ENCODE measurements at regions not wholly inside any gene's neighbourhood (a gene's known extent, or its start where the extent isn't known, plus 50 kb on each side); places are given as distances from the start of the nearest gene placed in this dataset.
"Not testable (repeated sequence)": the region's sequence is repeated elsewhere in the genome, so short reads cannot be mapped to it uniquely, and the experiment has no call there.

DNA sequence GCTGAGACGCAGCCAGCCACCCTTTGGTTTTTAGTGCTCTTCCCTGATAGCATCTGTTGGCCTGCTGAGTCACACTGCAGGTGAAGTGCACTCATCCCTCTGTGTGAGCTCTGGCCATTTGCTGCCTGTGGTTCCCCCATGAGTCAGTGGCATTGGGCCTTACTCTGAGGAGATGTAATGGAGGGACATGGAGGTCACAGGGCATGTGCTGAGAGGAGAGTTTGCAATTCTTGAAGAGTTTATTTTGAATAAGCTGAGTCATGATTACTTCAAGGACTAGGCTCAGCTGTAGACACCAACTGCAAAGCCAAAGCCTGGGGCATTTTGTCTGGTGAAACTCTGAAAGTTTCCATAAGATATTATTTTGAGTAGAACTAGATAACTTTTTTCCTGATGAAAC is 200.3 kb downstream of the BCL2L11 start:
- not testable (repeated sequence) for DNase-seq

DNA sequence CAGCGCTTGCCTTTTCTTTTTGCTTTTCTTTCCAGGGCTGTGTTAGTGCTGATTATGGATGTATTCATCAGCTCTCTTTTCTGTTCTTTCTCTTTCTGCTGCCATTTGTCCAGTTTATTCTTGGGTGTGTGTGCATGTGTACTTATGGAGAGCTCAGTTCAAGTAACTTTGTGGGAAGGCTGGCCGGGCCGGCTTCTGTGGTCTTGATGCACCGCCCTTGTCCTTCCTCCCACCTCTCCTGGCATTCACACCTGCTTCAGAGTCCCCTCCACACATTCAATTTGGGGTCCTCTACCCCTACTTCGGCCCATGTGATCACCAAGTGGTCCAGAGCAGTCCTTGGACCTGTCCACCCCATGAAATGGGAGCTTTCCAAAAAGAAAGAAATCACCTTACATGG is 202.7 kb downstream of the BCL2L11 start:
- not testable (repeated sequence) for DNase-seq

- not testable (repeated sequence) for DNase-seq
Measured at GRCh38 chr2:111327726-111328125, 207.0 kb downstream of the BCL2L11 start.

GRCh38 chr2:111329309-111329708 is 208.6 kb downstream of the BCL2L11 start:
- not testable (repeated sequence) for DNase-seq

DNA sequence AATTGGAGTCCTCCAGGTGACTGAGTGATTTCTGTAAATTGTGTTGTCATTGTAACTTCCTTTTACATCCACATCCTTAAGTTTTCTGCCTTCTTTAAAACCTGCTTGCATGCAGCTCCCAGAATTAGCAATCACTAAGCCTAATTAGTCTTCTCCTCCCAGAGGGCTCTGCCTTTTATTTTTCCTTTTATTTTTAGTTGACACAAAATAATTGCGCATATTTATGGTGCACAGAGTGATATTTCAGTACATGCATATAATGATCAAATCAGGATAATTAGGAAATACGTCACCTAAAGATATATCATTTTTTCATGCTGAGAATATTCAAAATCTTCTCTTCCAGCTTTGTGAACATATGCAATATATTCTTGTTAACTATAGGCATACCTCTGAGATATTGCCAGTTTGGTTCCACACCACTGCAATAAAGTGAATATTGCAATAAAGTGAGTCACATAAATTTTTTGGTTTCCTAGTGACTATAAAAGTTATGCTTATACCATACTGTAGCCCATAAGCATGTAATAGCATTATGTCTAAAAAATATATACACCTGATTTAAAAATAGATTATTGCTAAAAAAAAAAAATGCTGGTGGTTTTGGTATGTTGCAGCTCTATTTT is 210.5 kb downstream of the BCL2L11 start:
- not testable (repeated sequence) for DNase-seq

DNA sequence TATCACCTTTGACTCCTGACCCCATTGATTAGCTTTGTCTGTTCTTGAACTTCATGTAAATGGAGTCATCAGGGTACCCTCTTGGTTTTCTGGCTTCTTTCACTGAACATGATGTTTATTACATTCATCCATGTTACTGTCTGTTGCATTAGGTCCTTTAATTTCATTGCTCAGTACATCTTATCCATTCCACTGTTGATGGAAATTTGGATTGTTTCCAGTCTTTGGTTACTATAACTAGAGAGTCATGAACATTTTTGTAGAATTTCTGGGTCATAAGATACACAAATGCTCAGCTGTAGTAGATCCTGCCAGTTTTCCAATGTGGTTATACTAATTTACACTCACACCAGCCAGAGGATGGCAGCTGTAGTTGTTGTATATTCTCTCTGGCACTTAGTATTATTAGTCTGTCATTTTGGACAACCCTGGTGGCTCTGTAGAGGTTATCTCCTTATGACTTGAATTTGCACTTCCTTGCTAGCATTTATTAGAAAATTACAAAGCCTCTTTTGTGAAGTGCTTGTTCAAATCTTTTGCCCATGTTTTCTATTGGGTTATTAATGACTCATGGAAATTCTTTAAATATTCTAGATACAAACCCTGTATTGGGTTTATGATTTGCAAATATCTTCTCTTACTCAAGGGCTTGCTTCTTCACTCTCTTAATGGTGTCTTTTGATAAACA is 214.7 kb downstream of the BCL2L11 start:
- not testable (repeated sequence) for DNase-seq

DNA sequence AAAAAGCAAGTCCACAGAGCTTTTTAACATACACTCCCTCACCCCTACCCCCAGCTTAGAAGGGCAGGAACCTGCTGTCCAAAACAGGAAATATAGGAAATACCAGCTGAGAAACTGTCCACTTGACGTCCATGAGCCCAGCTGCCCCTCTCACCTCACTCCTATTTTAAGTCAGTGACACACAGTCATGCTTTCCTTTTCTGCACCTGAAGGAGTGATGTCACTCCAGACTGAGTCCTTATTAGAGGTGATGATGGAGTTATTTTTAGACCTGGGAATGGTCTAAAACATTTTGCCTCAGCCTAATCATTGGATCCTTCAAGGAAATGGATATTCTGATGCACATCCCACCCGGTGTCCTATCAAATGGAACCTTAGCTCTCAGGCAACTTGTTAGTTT is 217.8 kb downstream of the BCL2L11 start:
- DNase-seq, result not testable (repeated sequence)

GRCh38 chr2:111339476-111339875 is 218.8 kb downstream of the BCL2L11 start:
- DNase-seq, result not testable (repeated sequence)

DNA sequence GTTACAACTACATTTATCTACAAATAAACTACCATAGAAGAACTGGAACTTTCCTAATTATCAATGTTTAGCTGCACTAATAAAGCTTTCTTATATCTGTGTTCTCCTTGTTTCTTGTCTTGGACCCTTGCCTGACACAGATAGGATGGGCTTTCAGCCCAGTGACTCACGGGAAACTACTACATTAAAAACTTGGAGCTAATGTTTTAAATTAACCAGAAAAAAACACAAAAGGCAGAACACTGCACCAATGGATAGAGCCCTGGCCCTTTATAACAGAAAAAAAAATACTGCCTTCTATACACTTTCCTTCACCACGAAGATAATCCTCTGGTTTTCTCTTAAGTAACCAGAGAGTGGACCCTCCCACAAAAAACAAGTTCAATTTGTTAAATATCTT is 223.9 kb downstream of the BCL2L11 start:
- not testable (repeated sequence) for DNase-seq

GRCh38 chr2:111345439-111345838 is 224.7 kb downstream of the BCL2L11 start:
- not testable (repeated sequence) for DNase-seq

DNA sequence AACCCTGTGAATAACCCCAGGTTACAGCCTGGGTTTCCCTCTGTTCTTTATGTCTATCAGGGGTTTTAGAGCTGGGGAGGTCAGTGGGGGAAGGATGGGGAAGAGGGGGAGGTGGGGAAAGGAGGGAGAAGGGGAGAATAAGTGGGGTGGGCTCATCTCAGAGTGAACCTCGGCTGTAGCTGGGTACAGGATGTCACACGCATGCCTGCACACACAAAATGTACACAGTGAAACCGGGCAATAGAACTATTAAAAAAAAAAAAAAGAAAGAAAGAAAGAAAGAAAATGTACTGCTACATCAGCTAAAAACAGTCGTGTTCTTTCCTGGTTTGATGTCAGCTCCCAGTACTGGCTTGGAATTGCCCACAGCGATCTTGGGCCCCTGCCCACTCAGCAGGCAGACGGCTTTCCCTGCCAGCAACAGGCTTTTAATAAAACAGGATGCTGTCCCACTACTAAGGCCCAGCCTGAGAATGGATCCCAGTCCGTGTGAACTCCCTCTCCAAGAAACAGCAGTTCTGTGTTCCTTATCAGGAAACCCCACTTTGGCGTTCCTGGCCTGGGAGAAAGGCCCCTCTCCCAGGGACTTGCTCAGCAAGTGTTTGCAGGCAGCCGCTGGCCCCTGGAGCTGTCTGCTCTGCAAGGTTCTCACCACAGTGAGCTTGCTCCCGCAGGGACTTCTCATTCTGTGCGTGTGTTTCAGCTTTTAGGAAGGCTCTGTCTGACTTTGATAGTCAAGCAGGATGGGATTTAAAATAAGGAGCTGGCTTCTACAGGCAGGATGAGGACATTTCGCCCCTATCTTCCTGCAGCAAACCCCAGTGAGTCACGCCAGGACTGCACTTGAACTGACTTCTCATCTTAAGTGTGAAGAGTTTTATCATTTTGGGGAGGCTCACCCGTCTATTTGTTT is 225.6 kb downstream of the BCL2L11 start:
- DNase-seq, result not testable (repeated sequence)

- DNase-seq, result not testable (repeated sequence)
Measured at GRCh38 chr2:111347695-111348094, 227.0 kb downstream of the BCL2L11 start.

- DNase-seq, result not testable (repeated sequence)
Measured at GRCh38 chr2:111348316-111348715, 227.6 kb downstream of the BCL2L11 start.

GRCh38 chr2:111355022-111355817 is 234.5 kb downstream of the BCL2L11 start:
- DNase-seq, result not testable (repeated sequence)

DNA sequence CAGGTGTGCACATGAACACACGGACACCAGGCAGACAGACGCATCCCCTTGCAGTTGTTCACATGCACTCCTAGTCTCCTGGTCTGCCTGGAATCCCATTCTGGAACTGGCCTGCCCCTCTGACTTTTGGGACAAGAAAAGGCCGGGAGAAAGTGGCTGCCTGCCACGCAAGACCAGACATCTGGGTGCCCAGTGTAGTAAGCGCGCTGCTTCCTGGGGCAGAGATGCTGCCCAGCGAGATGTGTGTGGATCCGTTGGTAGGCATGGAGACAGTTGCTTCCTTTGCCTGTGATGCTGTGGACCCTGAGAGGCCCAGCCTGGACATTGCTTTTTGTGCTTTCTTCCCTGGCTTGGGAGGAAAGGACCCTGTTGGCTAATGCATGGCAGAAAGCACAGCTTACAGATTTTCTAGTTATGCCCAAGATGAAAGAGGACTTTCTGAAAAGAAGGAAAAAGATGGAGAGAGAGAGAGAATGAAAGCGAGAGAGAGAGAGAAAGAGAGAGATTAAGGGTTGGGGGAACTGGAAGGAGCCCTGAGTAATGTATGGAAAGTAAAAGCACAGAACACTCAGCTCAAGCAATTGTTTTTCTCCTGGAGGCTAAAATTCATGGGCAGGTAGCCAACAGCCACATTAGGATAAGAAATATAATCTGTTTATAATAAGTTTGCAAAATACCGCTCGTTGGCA is 235.3 kb downstream of the BCL2L11 start:
- not testable (repeated sequence) for DNase-seq

DNA sequence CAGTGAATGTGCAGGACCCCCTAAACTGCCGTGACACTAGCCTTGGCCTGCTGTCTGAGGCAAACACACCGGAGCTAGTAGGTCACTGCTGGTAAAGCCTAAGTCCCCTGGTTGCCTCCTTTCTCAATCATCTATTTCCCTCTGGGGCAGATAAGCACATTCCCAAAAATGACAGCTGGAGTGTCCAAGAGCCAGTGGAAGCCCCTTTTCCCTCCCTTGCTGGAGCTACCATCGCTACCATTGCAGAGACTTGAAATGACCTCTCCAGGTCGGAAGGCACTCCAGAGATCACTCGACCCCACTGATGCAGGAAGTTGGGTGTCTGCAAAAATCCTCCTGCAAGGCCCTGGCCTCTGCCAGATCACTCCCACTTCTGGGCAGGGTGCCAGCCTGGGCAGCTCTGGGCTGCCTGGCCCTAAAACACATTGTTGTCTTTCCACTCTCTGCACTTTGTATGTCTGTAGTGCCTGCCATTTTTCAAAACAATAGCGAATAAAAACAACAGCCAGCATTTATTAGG is 235.9 kb downstream of the BCL2L11 start:
- not testable (repeated sequence) for DNase-seq

DNA sequence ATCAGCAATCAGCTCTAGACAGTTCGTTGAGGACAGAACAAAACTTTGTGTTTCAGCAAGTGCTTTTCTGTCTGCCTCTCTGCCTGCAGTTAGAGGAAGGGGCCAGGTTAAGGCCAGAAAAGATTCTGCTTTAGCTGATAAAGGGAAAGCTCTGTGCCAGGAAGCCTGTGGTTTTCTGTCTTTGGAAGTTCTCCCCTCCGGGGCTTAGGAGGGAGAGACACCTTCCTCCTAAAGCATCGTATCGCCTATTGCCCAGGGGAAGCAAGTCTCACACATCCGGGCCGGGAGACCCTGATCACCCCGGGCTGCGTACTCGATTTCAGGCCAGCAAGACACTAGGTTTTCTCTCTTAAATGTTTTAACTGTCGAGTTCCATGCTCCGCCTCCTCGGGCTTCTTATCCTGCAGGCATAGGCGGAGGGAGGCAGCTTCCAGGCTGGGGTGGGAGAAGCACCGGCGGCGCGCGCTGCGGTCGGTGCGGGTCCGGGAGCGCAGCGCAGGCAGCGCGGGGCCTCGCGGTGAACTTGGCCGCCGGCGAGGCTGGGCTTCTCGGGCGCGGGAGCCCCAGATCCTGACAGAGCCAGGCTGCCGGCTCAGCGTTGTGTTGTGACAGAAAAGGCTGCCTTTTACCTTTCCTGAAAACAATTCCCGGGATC is 245.4 kb downstream of the BCL2L11 start:
- DNase-seq, result not testable (repeated sequence)

GRCh38 chr2:111366641-111367029 is 245.9 kb downstream of the BCL2L11 start:
- not testable (repeated sequence) for DNase-seq

GRCh38 chr2:111367080-111367479 is 246.4 kb downstream of the BCL2L11 start:
- not testable (repeated sequence) for DNase-seq

- not testable (repeated sequence) for DNase-seq
Measured at GRCh38 chr2:111367871-111368270, 247.2 kb downstream of the BCL2L11 start.

DNA sequence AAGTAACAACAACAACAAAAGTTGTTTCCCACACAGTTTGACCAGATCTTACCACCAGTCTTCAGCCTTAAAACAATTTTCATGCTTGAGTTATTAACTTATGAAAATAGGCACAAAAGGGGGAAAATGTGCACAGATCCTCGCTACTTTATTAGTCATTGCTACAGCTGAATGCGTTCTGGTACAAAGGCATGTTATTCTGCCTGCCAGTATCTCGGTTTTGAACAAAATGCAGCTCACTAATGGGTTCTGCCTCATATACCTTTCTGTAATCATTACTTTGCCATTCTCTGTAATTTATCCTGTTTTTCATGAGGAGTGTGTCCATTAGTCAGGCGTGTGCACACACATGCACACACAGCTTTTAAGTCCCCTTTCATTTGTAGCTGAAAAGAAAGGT is 247.6 kb downstream of the BCL2L11 start:
- not testable (repeated sequence) for DNase-seq

All from NCI-H1105 treated with DMSO at 0.1 percent for 48 hours (cell line).